Iris pigment epithelial cell (primary cell): ENCODE measurements at regions not wholly inside any gene's neighbourhood (a gene's known extent, or its start where the extent isn't known, plus 50 kb on each side); places are given as distances from the start of the nearest gene placed in this dataset.

Experiments
- DNase-seq: peaks from one replicate; pipeline ENCODE4 v3.0.0-alpha.2; 2011; ENCODE audit warnings: low read depth

GRCh38 chr3:130260918-130261317 is 84.6 kb upstream of the COL6A5 start:
- DNase-seq: no peak

GRCh38 chr3:130263708-130264107 is 81.8 kb upstream of the COL6A5 start:
- DNase-seq: no peak

- DNase-seq: no peak
These were observed 78.7 kb upstream of the COL6A5 start for GRCh38 chr3:130266817-130267216.

DNA sequence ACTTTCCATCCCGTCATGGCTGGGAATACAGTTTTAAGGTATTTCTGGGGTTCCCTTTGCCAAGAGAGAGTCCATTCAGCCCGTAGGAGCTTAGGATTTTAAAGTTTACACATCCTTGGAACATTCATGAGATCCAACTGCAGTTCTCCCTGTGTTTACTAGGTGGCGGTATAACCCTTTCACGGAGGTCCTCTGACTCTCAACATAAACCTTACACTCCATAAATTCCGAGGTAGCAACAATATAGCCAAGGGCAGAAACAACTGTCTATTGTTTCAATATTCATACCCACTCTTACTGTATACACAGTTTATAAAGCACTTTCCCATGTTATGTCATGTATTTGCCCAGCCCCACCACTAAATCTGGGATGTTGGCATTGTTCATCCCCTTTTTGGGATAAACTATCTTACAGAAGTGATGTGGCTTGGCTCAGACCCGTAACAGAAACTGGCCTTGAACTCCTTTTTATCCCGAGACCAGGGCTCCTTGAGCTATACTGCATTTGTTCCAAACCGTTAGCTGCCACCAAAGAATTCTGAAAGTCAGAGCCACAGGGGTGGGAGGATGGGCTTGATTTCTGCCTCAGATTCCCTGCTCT is 69.2 kb upstream of the COL6A5 start:
- DNase-seq: peak; percentile 59

- DNase-seq: no peak
These were observed 56.8 kb upstream of the COL6A5 start for GRCh38 chr3:130288670-130289069.

GRCh38 chr3:130291148-130291547 is 54.3 kb upstream of the COL6A5 start:
- DNase-seq: no peak

- DNase-seq: no peak
These were observed 52.2 kb upstream of the COL6A5 start for GRCh38 chr3:130293247-130293646.
